ENCODE measurements at regions not wholly inside any gene's neighbourhood (a gene's known extent, or its start where the extent isn't known, plus 50 kb on each side); places are given as distances from the start of the nearest gene placed in this dataset.

GRCh38 chr2:12396699-12397098, 320.0 kb upstream of the TRIB2 start:
- TF ChIP-seq CTCF (IDR thresholded peaks at IDR 0.05), result no peak
- TF ChIP-seq POLR2A (IDR thresholded peaks at IDR 0.05), result no peak
- TF ChIP-seq POLR2AphosphoS5 (IDR thresholded peaks at IDR 0.05; ENCODE audit: insufficient read depth in 1 of 2, low read depth in 1 of 2), result no peak
